ENCODE measurements at regions not wholly inside any gene's neighbourhood (a gene's known extent, or its start where the extent isn't known, plus 50 kb on each side); places are given as distances from the start of the nearest gene placed in this dataset.

GRCh38 chr2:212733273-212733672 lies 194.7 kb upstream of the ERBB4 start:
- no peak overlapping the region for H3K4me3 ChIP-seq (ENCODE audit: severe bottlenecking)
- no peak for DNase-seq (ENCODE audit: low spot score)
- no peaks in the 10 kb centered on the region for H3K27me3 ChIP-seq (ENCODE audit: insufficient read depth, poor library complexity, severe bottlenecking)
- no peaks in the 10 kb centered on the region for H3K36me3 ChIP-seq (ENCODE audit: low read depth)
- H3K9me3 ChIP-seq (ENCODE audit: severe bottlenecking): no peaks in the 10 kb centered on the region
- ATAC-seq (ENCODE audit: low read depth): no peak
- H3K27ac ChIP-seq (ENCODE audit: poor library complexity, severe bottlenecking): no peak overlapping the region
- no peak for TF ChIP-seq CTCF (IDR thresholded peaks at IDR 0.05; ENCODE audit: poor library complexity, severe bottlenecking)
- H3K4me1 ChIP-seq (ENCODE audit: insufficient read depth, poor library complexity, severe bottlenecking): no peaks in the 10 kb centered on the region

GRCh38 chr2:212732860-212733259 lies 194.3 kb upstream of the ERBB4 start:
- no peaks in the 10 kb centered on the region for H3K4me1 ChIP-seq (ENCODE audit: insufficient read depth, poor library complexity, severe bottlenecking)
- H3K27ac ChIP-seq (ENCODE audit: poor library complexity, severe bottlenecking): no peak overlapping the region
- no peaks in the 10 kb centered on the region for H3K27me3 ChIP-seq (ENCODE audit: insufficient read depth, poor library complexity, severe bottlenecking)
- no peak overlapping the region for H3K4me3 ChIP-seq (ENCODE audit: severe bottlenecking)
- no peak for TF ChIP-seq CTCF (IDR thresholded peaks at IDR 0.05; ENCODE audit: poor library complexity, severe bottlenecking)
- H3K9me3 ChIP-seq (ENCODE audit: severe bottlenecking): no peaks in the 10 kb centered on the region
- DNase-seq (ENCODE audit: low spot score): no peak
- no peak for ATAC-seq (ENCODE audit: low read depth)
- no peaks in the 10 kb centered on the region for H3K36me3 ChIP-seq (ENCODE audit: low read depth)

GRCh38 chr2:212730994-212731393 lies 192.4 kb upstream of the ERBB4 start:
- Histone ChIP-seq H3K27me3 (ENCODE audit: insufficient read depth, poor library complexity, severe bottlenecking) (no peaks in the 10 kb centered on the region), H3K4me3 (ENCODE audit: severe bottlenecking) (no peak overlapping the region), H3K9me3 (ENCODE audit: severe bottlenecking) (no peaks in the 10 kb centered on the region), H3K36me3 (ENCODE audit: low read depth) (no peaks in the 10 kb centered on the region), H3K27ac (ENCODE audit: poor library complexity, severe bottlenecking) (no peak overlapping the region), H3K4me1 (ENCODE audit: insufficient read depth, poor library complexity, severe bottlenecking) (no peaks in the 10 kb centered on the region)
- no peak for ATAC-seq (ENCODE audit: low read depth)
- DNase-seq (ENCODE audit: low spot score): no peak
- no peak for TF ChIP-seq CTCF (IDR thresholded peaks at IDR 0.05; ENCODE audit: poor library complexity, severe bottlenecking)

- Histone ChIP-seq H3K36me3 (ENCODE audit: low read depth) (no peaks in the 10 kb centered on the region), H3K27ac (ENCODE audit: poor library complexity, severe bottlenecking) (no peak overlapping the region), H3K4me1 (ENCODE audit: insufficient read depth, poor library complexity, severe bottlenecking) (no peaks in the 10 kb centered on the region), H3K4me3 (ENCODE audit: severe bottlenecking) (no peak overlapping the region), H3K9me3 (ENCODE audit: severe bottlenecking) (no peaks in the 10 kb centered on the region), H3K27me3 (ENCODE audit: insufficient read depth, poor library complexity, severe bottlenecking) (no peaks in the 10 kb centered on the region)
- DNase-seq (ENCODE audit: low spot score) (no peak), ATAC-seq (ENCODE audit: low read depth) (no peak)
- TF ChIP-seq CTCF (IDR thresholded peaks at IDR 0.05; ENCODE audit: poor library complexity, severe bottlenecking): no peak
Observed at GRCh38 chr2:212728717-212729116, 190.1 kb upstream of the ERBB4 start.

GRCh38 chr2:212727751-212728150 lies 189.1 kb upstream of the ERBB4 start:
- ATAC-seq (ENCODE audit: low read depth) (no peak), DNase-seq (ENCODE audit: low spot score) (no peak)
- Histone ChIP-seq H3K4me1 (ENCODE audit: insufficient read depth, poor library complexity, severe bottlenecking) (peaks cover 9% of the 10 kb centered on the region), H3K9me3 (ENCODE audit: severe bottlenecking) (no peaks in the 10 kb centered on the region), H3K27me3 (ENCODE audit: insufficient read depth, poor library complexity, severe bottlenecking) (no peaks in the 10 kb centered on the region), H3K27ac (ENCODE audit: poor library complexity, severe bottlenecking) (no peak overlapping the region), H3K4me3 (ENCODE audit: severe bottlenecking) (no peak overlapping the region), H3K36me3 (ENCODE audit: low read depth) (no peaks in the 10 kb centered on the region)
- no peak for TF ChIP-seq CTCF (IDR thresholded peaks at IDR 0.05; ENCODE audit: poor library complexity, severe bottlenecking)
